Superior temporal gyrus (tissue), 1 donor: ENCODE measurements at regions not wholly inside any gene's neighbourhood (a gene's known extent, or its start where the extent isn't known, plus 50 kb on each side); places are given as distances from the start of the nearest gene placed in this dataset.

Experiments
- DNase-seq: peaks from one replicate; pipeline ENCODE4 v3.0.0-alpha.2; 2016; ENCODE audit errors: extremely low spot score

- DNase-seq: peak; percentile 85
These were observed 114.0 kb upstream of the TMEM132D start for GRCh38 chr12:130017591-130018449.

- no peak for DNase-seq
These were observed 114.8 kb upstream of the TMEM132D start for GRCh38 chr12:130018614-130019013.

GRCh38 chr12:130026608-130027176 is 122.9 kb upstream of the TMEM132D start:
- DNase-seq: peak; percentile 62

GRCh38 chr12:130027798-130028197 is 124.0 kb upstream of the TMEM132D start:
- DNase-seq: no peak

GRCh38 chr12:130029151-130029550 is 125.3 kb upstream of the TMEM132D start:
- no peak for DNase-seq

GRCh38 chr12:130031041-130031440 is 127.2 kb upstream of the TMEM132D start:
- no peak for DNase-seq

DNA sequence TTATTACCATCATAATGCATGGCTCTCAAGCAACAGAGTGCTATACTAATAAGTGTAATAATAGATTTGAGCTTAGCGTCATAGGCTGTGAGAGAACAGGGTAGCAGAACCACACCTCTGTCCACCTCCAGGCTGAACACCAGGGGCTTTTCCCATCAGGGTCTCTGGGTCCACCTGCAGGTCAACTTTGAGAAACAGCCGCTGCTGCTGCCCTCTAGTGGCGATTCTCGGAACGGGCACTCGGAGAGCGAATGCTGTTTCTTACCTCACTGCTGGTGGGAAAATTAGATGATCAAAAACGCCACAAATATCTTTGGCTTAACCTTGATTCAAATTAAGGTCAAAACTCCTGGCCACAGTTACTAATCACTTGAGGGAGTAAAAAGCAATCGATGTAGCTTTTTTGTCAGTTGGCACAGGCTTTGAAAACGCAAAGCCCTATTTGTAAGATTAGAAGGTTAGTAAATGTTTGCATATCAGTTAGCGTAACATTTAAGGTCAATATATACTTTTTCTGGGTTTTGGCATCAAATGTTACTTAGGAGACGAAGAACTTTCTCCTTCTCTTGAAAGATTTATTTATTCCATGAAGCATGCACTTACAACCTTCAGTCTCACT is 127.9 kb upstream of the TMEM132D start:
- peak; percentile 85 for DNase-seq

GRCh38 chr12:130041983-130042812 is 120.1 kb upstream of the FZD10 start:
- DNase-seq: peak; percentile 85

DNA sequence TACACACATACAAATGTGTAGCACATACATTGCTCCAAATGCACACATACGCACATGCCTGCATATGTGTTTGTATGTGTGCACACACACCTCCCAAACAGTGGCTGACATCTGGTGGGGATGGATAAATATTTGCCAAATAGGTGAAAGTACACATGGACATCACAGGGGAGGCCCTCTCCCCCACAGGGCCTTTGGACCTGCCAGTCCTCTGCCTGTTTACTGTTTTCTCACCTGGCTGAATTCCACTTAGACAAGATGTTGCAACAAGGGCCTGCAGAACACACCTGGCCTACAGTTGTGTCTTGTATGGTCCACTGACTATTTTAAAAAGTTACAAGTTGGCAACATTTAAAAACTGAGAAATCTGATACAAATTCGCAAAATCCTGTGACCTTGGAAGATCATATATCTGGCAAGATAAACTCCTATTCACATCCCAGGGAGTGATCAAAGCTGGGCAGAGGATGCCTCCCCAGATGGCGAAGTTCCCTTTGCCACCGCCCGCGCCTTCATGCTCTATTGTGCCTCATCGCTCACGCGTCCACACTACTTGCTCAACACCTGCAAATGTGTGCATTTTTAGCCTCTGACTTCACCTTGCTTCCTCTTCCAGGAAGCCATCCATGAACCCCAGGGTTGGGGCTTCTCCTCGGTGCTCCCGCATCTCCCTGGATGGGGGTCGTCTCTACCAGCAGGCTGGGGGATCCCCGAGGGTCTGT is 118.4 kb upstream of the FZD10 start:
- no peak for DNase-seq

- DNase-seq: no peak
These were observed 117.2 kb upstream of the FZD10 start for GRCh38 chr12:130044991-130045621.

DNA sequence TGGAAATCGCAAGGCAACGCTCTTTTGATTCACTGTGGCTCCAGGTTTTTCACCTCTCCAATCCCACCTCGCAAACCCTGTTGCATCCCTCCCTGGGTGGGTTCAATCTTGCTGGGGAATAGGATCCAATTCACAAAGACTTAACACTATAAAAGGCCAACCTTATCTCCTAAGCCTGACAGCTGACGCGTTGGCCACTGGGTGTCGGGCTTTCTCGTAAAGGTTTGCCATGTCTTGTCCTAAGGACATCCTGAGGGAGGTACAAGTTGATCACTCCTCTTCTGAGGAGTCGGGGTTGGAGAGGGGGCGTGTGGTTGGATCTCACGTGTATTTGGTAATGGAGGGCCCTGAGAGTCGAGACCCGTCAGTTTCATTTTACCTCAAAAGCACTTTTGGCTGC is 112.6 kb upstream of the FZD10 start:
- no peak for DNase-seq

- DNase-seq: no peak
These were observed 110.4 kb upstream of the FZD10 start for GRCh38 chr12:130051900-130052299.

DNA sequence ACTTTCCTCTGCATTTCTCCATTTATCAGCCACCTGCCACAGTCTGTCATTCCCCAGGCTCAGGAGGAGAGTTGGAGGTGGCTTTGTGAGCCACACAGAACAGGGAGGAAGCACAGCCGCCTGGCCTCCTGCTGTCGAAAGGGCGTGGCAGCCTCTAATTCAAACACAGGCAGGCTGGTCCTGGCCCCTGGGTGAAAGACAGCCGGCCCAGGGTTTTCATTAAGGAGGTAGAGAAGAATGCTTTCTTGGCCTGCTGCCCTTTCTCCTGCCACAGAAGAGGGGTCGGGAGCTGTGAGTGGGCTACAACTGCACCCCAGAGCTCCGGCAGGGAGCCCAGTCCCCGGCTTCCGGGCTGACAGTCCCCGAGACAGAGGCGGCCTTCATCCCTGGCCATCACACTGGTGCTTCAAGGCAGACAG is 108.6 kb upstream of the FZD10 start:
- DNase-seq: no peak

- DNase-seq: no peak
These were observed 107.5 kb upstream of the FZD10 start for GRCh38 chr12:130054803-130055202.

- no peak for DNase-seq
These were observed 103.3 kb upstream of the FZD10 start for GRCh38 chr12:130058926-130059472.

DNA sequence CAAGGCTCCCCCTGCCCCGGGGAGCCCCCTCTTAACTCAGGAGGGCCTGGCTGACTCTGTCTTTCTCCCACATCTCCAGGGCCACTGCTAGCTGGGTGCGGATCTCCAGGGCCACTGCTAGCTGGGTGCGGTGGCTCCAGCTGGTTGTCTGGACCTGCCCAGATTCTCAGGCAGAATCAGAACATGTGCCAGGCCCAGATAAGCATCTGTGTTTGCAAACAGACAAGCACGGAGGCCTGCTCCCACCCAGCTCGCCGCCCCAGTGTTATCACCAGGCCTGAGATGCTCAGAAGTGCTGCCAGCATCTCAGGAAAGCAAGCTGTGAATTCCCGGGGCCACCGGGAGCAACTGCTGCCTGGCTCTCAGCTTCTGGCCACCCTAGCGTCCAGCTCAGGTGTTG is 98.4 kb upstream of the FZD10 start:
- DNase-seq: no peak

- no peak for DNase-seq
These were observed 97.3 kb upstream of the FZD10 start for GRCh38 chr12:130064999-130065398.

DNA sequence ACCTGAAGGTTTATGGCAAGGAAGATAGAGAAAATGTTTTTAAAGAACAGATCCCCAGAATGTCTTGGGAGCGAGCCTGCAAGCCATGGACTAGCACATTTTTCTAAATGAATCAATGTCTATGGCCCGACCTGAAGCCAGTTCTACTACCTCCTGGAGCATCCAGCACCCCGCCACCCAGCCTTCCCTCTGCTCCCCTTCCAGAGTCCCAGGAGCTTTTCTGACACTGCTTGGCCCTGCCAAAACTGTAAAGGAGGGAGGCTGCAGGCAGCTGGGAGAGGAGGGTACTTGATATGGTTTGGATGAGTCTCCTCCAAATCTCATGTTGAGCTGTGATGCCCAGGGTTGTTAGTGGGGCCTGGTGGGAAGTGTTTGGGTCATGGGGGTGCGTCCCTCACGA is 95.5 kb upstream of the FZD10 start:
- no peak for DNase-seq

- peak; percentile 19 for DNase-seq
These were observed 93.5 kb upstream of the FZD10 start for GRCh38 chr12:130068741-130069140.

DNA sequence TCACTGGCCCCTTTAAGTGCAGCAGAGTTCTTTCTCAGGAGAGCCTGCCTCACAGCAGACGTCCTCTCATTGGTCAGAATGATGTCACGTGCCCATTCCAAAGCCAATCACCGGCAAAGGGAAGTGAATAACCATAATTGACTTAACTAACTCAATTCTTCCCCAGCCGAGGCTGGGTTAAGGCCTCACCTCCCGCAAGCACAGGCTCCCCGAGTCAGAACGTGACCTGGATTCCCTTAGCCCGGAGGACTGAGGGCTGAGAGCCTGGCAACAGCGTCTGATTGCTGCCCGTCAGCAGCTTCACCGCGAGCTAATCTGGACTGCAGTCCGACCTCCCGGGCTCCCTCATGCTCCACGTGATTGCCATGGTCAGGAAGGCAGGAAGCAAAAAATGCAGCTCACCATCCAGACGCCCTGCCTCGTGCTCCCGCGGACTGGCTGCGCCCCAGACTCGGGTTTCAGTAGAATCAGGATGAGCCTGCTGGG is 92.1 kb upstream of the FZD10 start:
- peak; percentile 68 for DNase-seq
